ENCODE measurements at regions not wholly inside any gene's neighbourhood (a gene's known extent, or its start where the extent isn't known, plus 50 kb on each side); places are given as distances from the start of the nearest gene placed in this dataset.

DNA sequence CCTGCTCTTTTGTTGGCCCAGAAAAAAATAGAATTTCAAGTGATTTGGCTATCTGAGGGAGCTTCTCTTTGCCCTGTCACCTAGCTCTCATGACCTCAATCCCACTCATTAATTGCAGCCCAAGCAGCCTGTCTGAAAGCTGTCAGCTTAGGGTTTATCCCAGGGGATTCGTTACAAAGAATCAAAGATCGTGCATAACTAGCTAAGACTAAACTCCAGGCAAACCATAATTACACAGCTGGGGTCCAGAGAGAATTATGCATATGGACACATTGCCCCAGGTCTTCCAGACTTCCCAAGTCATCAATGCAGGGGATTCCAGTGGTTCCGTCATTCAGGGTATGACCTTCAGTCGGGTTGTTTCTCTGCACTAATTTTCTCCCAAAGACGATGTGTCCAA is 91.6 kb upstream of the CBLB start:
- no peak for TF ChIP-seq EZH2 (IDR thresholded peaks at IDR 0.05)
- TF ChIP-seq, protein P1, sequence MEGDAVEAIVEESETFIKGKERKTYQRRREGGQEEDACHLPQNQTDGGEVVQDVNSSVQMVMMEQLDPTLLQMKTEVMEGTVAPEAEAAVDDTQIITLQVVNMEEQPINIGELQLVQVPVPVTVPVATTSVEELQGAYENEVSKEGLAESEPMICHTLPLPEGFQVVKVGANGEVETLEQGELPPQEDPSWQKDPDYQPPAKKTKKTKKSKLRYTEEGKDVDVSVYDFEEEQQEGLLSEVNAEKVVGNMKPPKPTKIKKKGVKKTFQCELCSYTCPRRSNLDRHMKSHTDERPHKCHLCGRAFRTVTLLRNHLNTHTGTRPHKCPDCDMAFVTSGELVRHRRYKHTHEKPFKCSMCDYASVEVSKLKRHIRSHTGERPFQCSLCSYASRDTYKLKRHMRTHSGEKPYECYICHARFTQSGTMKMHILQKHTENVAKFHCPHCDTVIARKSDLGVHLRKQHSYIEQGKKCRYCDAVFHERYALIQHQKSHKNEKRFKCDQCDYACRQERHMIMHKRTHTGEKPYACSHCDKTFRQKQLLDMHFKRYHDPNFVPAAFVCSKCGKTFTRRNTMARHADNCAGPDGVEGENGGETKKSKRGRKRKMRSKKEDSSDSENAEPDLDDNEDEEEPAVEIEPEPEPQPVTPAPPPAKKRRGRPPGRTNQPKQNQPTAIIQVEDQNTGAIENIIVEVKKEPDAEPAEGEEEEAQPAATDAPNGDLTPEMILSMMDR (IDR thresholded peaks at IDR 0.05), result no peak

Data from neural progenitor cell (in vitro differentiated cells).